Epithelial cell of prostate (primary cell): ENCODE measurements at regions not wholly inside any gene's neighbourhood (a gene's known extent, or its start where the extent isn't known, plus 50 kb on each side); places are given as distances from the start of the nearest gene placed in this dataset.
"Not testable (repeated sequence)": the region's sequence is repeated elsewhere in the genome, so short reads cannot be mapped to it uniquely, and the experiment has no call there.

ENCODE experiments used
- DNase-seq: peaks from one replicate; pipeline ENCODE4 v3.0.0-alpha.2; 2011; ENCODE audit warnings: low read depth, low spot score
- H3K27ac ChIP-seq: fragments of 450-650 bp; 2 replicates; pipeline ENCODE4 v1.5.1; 2017; ENCODE audit warnings: mild to moderate bottlenecking

GRCh38 chr1:55868026-55868425 is 652.9 kb upstream of the USP24 start:
- no peak overlapping the region for H3K27ac ChIP-seq
- DNase-seq: no peak

DNA sequence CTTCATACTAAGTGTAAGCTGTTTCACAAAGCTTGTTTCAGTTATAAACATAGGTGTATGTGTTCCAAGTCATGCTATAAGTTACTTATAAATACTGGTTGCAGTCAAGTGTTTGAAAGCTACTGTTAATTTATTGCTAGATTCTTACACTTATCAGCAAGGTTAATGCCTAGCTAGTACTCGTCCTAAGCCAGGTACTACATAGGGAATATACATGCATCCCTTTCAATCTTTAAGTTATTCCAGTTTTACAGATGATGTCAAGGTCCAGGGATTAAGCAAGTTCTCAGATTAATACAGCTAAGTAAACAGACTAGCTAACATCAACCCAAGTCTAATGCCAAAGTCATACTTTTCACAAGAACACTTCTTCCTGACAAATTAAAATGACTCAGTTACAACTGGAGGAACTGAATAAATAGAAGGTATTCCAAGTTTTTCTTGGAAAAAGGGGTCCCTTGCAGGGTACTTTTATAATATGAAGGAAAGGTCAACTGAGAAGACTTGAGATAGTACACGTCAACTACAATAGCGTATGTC is 652.2 kb upstream of the USP24 start:
- no peak overlapping the region for H3K27ac ChIP-seq
- no peak for DNase-seq

DNA sequence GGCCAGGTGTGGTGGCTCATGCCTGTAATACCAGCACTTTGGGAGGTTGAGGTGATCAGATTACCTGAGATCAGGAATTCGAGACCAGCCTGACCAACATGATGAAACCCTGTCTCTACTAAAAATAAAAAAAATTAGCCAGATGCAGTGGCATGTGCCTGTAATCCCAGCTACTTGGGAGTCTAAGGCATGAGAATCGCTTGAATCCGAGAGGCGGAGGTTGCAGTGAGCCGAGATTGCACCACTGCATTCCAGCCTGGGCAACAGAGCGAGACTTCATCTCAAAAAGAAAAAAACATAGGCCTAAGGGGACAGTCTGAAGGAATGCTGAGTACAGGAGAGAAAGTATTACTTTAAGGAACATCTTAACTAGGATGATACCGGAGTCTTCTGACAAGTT is 650.6 kb upstream of the USP24 start:
- DNase-seq, H3K27ac ChIP-seq: not testable (repeated sequence)

DNA sequence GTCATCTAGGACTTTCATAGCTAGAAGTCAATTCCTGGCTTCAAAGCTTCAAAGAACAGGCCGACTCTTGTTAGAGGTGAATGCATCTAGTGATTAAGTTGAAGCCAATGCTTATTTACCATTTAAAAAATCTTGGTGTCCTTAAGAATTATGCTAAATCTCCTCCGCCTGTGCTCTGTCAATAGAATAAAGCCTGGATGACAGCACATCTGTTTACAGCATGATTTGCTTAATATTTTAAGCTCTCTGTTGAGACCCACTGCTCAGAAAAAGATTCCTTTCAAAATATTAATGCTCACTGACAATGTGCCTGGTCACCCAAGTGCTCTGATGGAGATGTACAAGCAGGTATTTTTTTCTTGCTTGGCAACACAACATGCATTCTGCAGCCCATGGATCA is 649.1 kb upstream of the USP24 start:
- no peak for DNase-seq
- H3K27ac ChIP-seq: no peak overlapping the region

DNA sequence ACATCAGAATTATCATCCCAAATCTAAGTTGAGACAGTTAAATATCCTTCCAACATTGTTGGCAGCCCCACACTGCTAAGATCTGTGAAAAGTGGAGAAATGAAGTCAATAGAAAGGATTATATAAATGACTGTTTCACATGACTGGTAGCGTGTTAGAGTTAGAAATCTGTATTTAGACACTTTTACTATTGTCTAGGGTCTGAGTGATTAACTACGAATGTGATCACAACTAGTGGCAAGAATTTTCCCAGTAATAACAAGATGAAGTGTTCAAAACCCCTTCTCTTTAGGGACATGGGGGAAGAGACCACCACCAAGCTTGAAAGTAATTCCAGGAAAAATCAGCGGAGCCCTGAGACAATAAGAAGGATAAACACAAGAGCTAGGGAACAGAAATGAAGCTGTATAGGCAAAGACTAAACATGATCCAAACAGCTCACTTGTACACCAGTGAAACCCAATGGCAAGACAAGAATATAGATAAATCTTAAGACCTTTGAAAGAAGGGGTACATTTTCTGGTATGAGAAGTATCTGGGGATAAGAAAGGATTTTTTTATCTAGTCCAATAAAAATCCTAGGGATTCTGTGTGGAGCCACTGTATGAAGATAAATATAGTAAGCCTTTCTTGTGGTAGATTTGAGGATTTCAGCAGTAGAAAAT is 646.6 kb upstream of the USP24 start:
- H3K27ac ChIP-seq: no peak overlapping the region
- no peak for DNase-seq

- no peak overlapping the region for H3K27ac ChIP-seq
- no peak for DNase-seq
Measured at GRCh38 chr1:55860798-55861519, 645.8 kb upstream of the USP24 start.

- no peak for DNase-seq
- H3K27ac ChIP-seq: no peak overlapping the region
Measured at GRCh38 chr1:55860326-55860725, 645.2 kb upstream of the USP24 start.

DNA sequence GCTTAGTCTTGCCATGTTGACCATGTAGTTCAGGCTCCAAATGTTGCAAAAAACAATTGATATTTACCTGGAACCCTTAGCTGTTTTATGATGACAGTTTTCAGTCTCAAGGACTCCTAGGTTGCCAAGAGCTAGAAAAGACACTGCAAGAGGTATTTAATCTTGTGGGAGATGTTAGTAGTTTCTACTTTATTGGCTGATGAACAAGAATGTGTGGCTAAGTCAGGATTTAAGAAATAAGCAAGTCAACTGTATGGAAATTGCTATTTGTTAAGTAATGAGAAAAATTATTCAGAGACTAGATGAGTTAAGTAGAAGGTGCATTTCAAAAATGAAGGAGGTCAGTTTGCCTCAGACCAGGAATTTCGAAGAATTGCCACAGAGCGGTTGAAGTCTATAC is 639.7 kb upstream of the USP24 start:
- no peak for DNase-seq
- no peak overlapping the region for H3K27ac ChIP-seq

DNA sequence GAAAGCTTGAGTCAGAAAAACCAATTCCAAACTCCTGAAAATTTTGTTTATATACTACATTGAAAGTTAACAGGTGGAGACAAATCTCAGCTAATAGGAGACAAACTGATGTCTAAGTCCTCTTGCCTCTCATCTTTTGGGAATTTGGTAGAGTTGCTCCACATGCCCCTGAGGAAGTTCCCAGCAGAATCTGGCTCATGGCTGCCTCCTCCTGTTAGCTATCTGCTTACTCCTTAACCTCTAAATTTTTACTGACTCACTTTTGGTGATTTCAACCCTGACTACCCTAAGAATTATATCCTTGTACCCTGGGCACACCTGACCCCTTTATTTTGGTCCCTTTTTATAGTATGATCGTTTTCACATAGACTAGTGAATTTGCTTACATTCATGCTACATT is 633.7 kb upstream of the USP24 start:
- DNase-seq: no peak

GRCh38 chr1:55846051-55846450 is 630.9 kb upstream of the USP24 start:
- no peak for DNase-seq
- no peak overlapping the region for H3K27ac ChIP-seq

More for the DNA sequence above, 633.7 kb upstream of the USP24 start:
- no peak overlapping the region for H3K27ac ChIP-seq

DNA sequence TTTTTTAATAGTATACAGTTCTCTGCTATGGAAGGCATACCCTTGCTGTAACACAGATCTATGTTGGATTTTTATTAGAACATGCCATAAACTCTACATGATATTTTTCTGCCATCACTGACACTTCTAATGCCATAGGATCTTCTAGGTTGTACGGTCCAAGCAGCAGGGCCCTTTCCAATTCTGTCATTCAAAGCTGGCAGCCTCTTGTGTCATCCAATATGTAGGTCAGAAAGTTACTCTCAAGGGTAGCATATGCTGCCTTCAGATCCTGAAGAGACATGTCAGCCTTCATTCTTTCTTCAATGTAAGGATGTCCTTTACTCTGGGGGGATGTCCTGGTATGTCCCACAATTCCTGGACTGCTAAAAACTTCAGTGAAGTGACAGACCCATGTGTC is 629.2 kb upstream of the USP24 start:
- H3K27ac ChIP-seq: no peak overlapping the region
- DNase-seq: no peak

GRCh38 chr1:55839626-55840025 is 624.5 kb upstream of the USP24 start:
- no peak for DNase-seq
- H3K27ac ChIP-seq: no peak overlapping the region

DNA sequence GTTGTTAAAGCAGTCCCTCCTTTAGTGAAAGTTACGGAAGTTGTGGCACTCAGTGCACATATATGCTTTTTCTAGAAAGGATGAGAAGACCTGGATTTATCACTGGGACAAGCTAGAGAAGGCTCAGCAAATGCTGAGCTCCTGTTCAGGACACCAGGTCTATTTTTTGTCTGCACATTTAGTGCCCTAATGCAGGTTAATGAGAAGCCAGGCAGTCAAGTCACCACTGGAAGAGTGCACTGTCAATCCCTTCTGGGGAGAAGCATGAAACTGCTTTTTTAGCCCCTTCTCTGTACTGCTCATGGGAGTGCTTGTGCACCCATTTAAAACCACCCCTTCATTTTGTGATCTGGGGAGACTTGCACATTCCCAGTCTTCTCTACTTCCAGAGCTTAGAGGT is 624.1 kb upstream of the USP24 start:
- H3K27ac ChIP-seq: no peak overlapping the region

DNA sequence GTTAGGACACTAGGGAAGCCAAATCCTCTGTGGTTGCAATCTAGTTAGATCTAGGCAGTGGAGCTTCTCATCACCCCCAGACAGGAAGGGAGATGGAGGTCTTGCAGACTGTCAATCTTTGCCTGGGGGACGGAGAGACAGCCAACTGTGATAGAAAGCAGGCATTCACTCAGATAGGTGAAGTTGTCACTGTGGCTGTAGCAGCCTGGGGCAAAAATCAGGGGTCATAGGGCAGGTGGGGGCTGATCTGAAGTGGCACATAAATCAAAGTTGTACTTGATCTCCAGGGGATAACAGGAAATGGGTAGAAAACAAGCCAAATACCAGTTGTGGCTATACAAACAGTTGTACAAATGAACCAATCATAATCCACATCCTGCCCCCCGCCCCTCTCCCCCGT is 620.9 kb upstream of the USP24 start:
- no peak for DNase-seq
- H3K27ac ChIP-seq: no peak overlapping the region

More for the DNA sequence above, 624.1 kb upstream of the USP24 start:
- no peak for DNase-seq

GRCh38 chr1:55833529-55834091 is 618.4 kb upstream of the USP24 start:
- no peak overlapping the region for H3K27ac ChIP-seq

GRCh38 chr1:55831759-55832158 is 616.6 kb upstream of the USP24 start:
- H3K27ac ChIP-seq: no peak overlapping the region
- DNase-seq: no peak

More at GRCh38 chr1:55833529-55834091, 618.4 kb upstream of the USP24 start:
- DNase-seq: no peak

- no peak overlapping the region for H3K27ac ChIP-seq
- no peak for DNase-seq
Measured at GRCh38 chr1:55828044-55828443, 612.9 kb upstream of the USP24 start.

DNA sequence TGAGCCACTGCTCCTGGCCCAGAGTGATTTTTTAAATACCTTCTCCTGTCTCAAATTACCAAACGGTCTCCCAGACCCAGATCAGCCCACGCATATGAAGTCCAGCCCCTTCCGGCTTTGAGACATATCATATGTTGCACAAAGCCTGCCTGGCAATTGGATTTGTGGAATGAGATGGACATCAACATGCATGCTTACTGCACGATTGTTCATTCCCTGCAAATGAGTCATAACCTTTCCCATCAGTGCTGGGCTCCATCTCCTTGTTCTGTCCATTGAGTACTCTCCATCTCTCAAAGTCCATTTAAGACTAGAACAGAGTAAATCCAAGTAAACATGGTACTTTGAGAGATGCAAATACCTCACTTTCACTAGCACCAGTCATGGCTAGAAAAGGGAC is 612.2 kb upstream of the USP24 start:
- DNase-seq: no peak
- H3K27ac ChIP-seq: no peak overlapping the region

DNA sequence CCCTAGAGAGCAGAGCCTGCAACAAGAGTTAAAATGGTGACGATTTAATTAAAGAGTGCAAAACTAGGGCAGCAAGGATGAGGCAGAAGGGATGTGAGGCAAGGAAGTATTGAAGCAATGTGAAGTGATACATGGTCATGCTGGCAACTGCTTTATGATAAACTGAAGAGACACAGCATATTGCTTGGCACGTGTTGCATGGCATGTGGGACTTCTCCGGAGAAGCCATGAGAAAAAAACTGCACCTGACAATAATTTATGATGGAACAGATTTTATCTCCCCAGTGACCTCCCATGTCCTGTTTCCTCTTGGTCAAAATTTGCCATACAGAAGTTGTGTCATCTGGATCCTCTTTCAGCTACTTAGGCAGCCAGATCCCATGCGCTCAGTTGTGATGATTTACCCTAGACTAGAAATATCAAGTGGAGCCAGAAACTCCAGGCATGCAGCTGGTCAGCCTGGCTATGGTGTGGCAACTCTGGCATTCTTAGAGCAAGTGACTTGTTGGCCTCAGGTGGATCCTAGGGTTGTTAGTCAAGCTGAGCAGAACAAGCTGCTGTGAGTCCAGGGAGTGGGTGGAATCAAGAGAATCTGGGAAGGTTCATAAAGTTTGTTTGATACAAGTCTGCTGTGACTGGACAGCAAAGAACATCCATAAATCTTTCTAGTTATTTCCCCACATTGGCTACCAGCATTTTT is 611.4 kb upstream of the USP24 start:
- no peak for DNase-seq
- no peak overlapping the region for H3K27ac ChIP-seq

- H3K27ac ChIP-seq: no peak overlapping the region
- DNase-seq: no peak
Measured at GRCh38 chr1:55825461-55825860, 610.3 kb upstream of the USP24 start.

GRCh38 chr1:55824251-55824640 is 609.1 kb upstream of the USP24 start:
- DNase-seq: no peak
- H3K27ac ChIP-seq: no peak overlapping the region
